NCI-H146 treated with DMSO at 0.1 percent for 48 hours (cell line): ENCODE measurements at regions not wholly inside any gene's neighbourhood (a gene's known extent, or its start where the extent isn't known, plus 50 kb on each side); places are given as distances from the start of the nearest gene placed in this dataset.

Experiments used
- DNase-seq: peaks from one replicate; lab custom pipeline; 2025; ENCODE audit not compliant: unreplicated experiment; lab: John Stamatoyannopoulos, UW

- no peak for DNase-seq
Measured at GRCh38 chr2:138430181-138430580, 71.4 kb upstream of the SPOPL start.

DNA sequence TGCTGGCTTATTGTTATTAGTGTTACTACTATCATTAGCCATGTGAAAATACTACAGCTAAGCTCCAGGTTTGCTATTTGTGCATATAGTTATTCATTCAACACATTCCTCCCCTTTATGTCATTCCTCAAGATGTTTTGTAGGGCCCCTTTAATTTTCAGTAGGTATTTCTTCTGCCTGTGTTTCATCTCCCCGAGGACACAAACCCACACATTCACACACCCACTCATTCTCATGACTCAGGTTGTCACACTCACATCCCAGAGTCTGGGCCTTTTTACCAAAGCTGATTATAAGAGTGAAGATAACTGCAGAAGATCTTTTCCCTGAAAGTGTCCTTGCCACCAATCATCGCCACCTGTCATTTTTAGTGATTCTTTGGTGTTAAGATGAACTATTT is 68.6 kb upstream of the SPOPL start:
- no peak for DNase-seq

- no peak for DNase-seq
Measured at GRCh38 chr2:138433995-138434951, 67.3 kb upstream of the SPOPL start.

GRCh38 chr2:138435701-138436100 is 65.9 kb upstream of the SPOPL start:
- DNase-seq: no peak

- DNase-seq: no peak
Measured at GRCh38 chr2:138439733-138440132, 61.8 kb upstream of the SPOPL start.

- no peak for DNase-seq
Measured at GRCh38 chr2:138440759-138441158, 60.8 kb upstream of the SPOPL start.

DNA sequence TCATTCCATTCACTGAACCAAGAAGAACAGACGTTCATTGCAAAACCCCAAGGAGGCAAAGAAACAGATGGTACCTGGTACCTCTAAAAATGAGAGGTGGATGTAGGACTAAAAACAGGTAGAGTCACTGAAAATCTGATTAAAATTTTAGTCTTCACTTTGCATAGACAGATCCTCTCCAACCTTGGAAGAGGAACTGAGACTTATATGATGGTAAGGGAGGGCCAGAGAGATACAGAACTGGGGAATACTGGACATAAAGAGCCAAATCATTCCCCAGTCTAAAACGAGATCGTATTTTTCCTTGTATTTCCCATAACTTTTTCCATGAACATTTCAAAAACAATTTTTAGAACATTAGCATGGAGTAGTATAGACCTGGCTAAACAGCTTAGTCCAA is 59.7 kb upstream of the SPOPL start:
- DNase-seq: no peak

- DNase-seq: no peak
Measured at GRCh38 chr2:138444411-138444810, 57.2 kb upstream of the SPOPL start.

DNA sequence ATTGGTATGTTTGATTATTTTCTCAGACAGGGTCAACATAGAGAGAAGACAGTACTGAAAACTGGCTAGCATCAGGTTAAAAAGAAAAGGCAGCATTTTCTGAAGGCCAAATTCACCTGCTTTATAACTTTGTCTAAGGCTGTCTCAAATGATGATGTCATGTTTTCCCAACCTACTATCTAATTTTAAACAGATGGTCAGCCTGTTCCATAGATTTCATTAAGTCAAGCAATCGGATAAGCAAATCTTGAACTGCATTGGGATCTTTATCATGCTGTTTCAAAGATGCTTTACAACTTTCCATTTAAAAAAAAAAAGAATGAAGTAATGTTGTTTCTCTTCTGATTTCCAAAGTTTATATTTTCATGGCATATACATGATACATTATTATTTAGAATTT is 56.3 kb upstream of the SPOPL start:
- no peak for DNase-seq

DNA sequence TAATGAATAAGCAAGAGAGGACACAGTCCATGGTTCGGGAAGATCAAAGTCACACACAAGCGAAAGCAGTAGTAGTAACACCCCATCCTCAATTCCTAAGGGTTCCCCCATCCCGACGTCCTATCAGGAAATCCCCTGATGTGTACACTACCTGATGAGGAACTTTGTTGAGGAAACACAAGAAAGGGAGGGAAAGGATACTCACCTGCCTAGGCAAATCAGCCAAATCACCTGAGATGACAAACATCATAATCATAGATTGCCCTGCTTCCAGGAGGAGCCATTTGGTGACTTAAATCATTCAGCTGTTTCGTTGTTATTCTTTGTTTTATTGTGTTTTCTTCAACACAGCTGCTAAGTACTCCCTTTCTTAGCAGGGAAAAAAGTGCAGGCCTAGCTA is 55.5 kb upstream of the SPOPL start:
- DNase-seq: no peak

DNA sequence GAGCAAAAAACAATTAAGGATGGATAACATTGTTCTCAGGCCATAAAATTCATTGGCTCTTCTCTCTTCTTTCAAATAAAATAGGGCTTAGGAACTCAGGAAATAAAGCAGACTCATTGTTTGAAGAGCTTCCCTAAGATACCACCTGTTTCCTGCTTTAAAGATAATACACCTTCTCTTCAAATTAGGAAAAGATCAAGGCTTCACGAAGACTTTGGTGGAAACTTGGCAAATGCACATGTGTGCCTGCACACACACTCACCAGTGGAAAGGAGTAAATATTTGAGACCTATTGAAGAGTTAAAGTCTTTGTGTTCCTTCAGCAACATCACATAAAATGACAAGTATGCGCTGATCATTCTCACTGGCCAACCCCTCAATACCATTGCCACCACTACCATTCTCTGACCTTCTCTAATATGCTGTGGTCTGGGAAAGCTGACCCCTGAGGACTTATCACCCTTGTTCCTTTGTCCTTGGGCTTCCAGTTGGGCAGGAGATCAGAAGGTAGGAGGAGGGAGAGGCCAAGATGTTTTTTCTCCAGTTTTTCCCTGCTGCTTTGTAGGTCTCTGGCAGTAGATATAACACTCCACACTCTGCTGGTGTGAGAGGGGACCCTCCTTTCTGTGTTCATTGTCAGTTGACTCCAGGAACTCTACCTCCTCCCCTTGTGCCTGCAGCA is 53.5 kb upstream of the SPOPL start:
- peak; percentile 44 for DNase-seq
